GM23338 (cell line): ENCODE measurements at regions not wholly inside any gene's neighbourhood (a gene's known extent, or its start where the extent isn't known, plus 50 kb on each side); places are given as distances from the start of the nearest gene placed in this dataset.

Experiments used
- ATAC-seq: fragments of 200-7000 bp; cut with Tn5 transposase; 3 replicates; pipeline ENCODE4 v1.9.1; 2020
- DNase-seq: peaks from one replicate; pipeline ENCODE4 v3.0.0-alpha.2; 2015; ENCODE audit warnings: low spot score
- H2AFZ ChIP-seq: fragments of 200-600 bp; sonication (generic); 2 replicates; pipeline ENCODE4 v1.8.0; 2016; ENCODE audit warnings: antibody characterized with exemption, mild to moderate bottlenecking, moderate library complexity
- H3F3A ChIP-seq: fragments of 200-600 bp; sonication (generic); replicated peaks from 2 replicates; pipeline ENCODE4 v1.8.0; 2017; ENCODE audit warnings: antibody characterized with exemption, mixed run types, low read depth
- H3K27ac ChIP-seq: fragments of 200-600 bp; sonication (generic); 2 replicates; pipeline ENCODE4 v1.6.1; 2016; ENCODE audit warnings: low read depth
- H3K27me3 ChIP-seq: fragments of 200-600 bp; sonication (generic); 2 replicates; pipeline ENCODE4 v1.8.0; 2016; ENCODE audit warnings: mild to moderate bottlenecking, mixed run types, moderate library complexity; ENCODE audit not compliant: insufficient read depth
- H3K36me3 ChIP-seq: fragments of 200-600 bp; sonication (generic); 2 replicates; pipeline ENCODE4 v1.8.0; 2016; ENCODE audit warnings: mild to moderate bottlenecking; ENCODE audit not compliant: insufficient read depth
- H3K4me1 ChIP-seq: fragments of 200-600 bp; sonication (generic); 2 replicates; pipeline ENCODE4 v1.8.0; 2016; ENCODE audit warnings: mild to moderate bottlenecking, moderate library complexity; ENCODE audit not compliant: insufficient read depth
- H3K4me2 ChIP-seq: fragments of 200-600 bp; sonication (generic); 2 replicates; pipeline ENCODE4 v1.7.1; 2017; ENCODE audit warnings: mixed run types
- H3K4me3 ChIP-seq: fragments of 200-600 bp; sonication (generic); 2 replicates; pipeline ENCODE4 v1.6.1; 2016; ENCODE audit warnings: mixed run types
- H3K79me2 ChIP-seq: fragments of 200-600 bp; sonication (generic); replicated peaks from 2 replicates; pipeline ENCODE4 v1.8.0; 2017; ENCODE audit warnings: mild to moderate bottlenecking; ENCODE audit not compliant: insufficient read depth
- H3K9me2 ChIP-seq: fragments of 200-600 bp; sonication (generic); 2 replicates; pipeline ENCODE4 v1.8.0; 2017; ENCODE audit not compliant: insufficient read depth
- H4K20me1 ChIP-seq: fragments of 200-600 bp; sonication (generic); replicated peaks from 2 replicates; pipeline ENCODE4 v1.8.0; 2017; ENCODE audit warnings: mild to moderate bottlenecking; ENCODE audit not compliant: insufficient read depth
- H3K27ac Mint-ChIP-seq: 2 replicates; pipeline ENCODE4 v1.8.0; 2020; ENCODE audit warnings: inconsistent platforms, mild to moderate bottlenecking, moderate library complexity, mixed read lengths
- H3K27me3 Mint-ChIP-seq: 3 replicates; pipeline ENCODE4 v1.8.0; 2022; ENCODE audit warnings: low read depth, mild to moderate bottlenecking, moderate library complexity, mixed read lengths, inconsistent platforms; ENCODE audit not compliant: insufficient read depth, poor library complexity
- H3K36me3 Mint-ChIP-seq: 3 replicates; pipeline ENCODE4 v1.8.0; 2021; ENCODE audit warnings: low read depth, mild to moderate bottlenecking, inconsistent platforms, moderate library complexity, mixed read lengths
- H3K4me1 Mint-ChIP-seq: 3 replicates; pipeline ENCODE4 v1.8.0; 2020; ENCODE audit warnings: mild to moderate bottlenecking, inconsistent platforms, mixed read lengths
- H3K4me3 Mint-ChIP-seq: 3 replicates; pipeline ENCODE4 v1.8.0; 2021; ENCODE audit warnings: moderate library complexity, mild to moderate bottlenecking, inconsistent platforms, mixed read lengths
- H3K9me3 Mint-ChIP-seq: 3 replicates; pipeline ENCODE4 v1.8.0; 2020; ENCODE audit warnings: moderate library complexity, mild to moderate bottlenecking, inconsistent platforms, mixed read lengths
- CREB1 ChIP-seq: fragments of 250-450 bp; sonication (Bioruptor Pico); IDR thresholded peaks from 2 replicates; pipeline ENCODE4 v1.5.0; 2020; ENCODE audit warnings: low read depth, mild to moderate bottlenecking, moderate library complexity
- JUNB ChIP-seq: IDR thresholded peaks from one replicate; pipeline ENCODE4 v1.6.1; 2016; ENCODE audit warnings: antibody characterized with exemption; ENCODE audit not compliant: unreplicated experiment
- STAT1 ChIP-seq: IDR thresholded peaks from one replicate; pipeline ENCODE4 v1.6.1; 2016; ENCODE audit warnings: antibody characterized with exemption; ENCODE audit not compliant: unreplicated experiment
- TF ChIP-seq, protein P1 (sequence below): fragments of 250-450 bp; sonication (Bioruptor Pico); IDR thresholded peaks from 2 replicates; pipeline ENCODE4 v1.5.0; 2020; ENCODE audit warnings: mild to moderate bottlenecking, moderate library complexity
- TF ChIP-seq, protein P2 (sequence below), 2 experiments: fragments of 200-600 bp in 1 of 2; sonication (generic) in 1 of 2; conservative IDR thresholded peaks; 2 replicates each; pipeline versions ENCODE4 v1.5.1 to v1.6.1; 2016 to 2017; ENCODE audit warnings: antibody characterized with exemption in 2 of 2, low read depth in 2 of 2, mild to moderate bottlenecking in 2 of 2, moderate library complexity in 1 of 2

DNA sequence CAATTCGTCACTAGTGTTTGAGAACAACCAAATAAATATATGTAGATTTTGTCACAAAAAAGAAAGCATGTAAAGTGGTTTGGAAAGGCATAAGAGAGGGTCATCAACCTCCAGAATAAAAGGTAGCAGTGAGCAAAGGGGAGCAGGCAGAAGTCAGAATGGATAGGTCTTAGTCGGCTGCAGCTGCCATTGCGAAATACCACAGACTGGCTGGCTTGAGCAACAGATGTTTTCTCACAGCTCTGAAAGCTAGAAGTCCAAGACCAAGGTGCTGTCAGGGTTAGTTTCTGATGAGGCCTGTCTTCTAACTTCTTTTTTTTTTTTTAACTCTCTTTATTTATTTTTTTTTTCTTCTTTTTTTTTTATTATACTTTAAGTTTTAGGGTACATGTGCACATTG, 208.1 kb upstream of the PIK3R1 start:
- H3K36me3 ChIP-seq, result no peaks in the 10 kb centered on the region
- H4K20me1 ChIP-seq, result no peaks in the 10 kb centered on the region
- TF ChIP-seq, protein P1, sequence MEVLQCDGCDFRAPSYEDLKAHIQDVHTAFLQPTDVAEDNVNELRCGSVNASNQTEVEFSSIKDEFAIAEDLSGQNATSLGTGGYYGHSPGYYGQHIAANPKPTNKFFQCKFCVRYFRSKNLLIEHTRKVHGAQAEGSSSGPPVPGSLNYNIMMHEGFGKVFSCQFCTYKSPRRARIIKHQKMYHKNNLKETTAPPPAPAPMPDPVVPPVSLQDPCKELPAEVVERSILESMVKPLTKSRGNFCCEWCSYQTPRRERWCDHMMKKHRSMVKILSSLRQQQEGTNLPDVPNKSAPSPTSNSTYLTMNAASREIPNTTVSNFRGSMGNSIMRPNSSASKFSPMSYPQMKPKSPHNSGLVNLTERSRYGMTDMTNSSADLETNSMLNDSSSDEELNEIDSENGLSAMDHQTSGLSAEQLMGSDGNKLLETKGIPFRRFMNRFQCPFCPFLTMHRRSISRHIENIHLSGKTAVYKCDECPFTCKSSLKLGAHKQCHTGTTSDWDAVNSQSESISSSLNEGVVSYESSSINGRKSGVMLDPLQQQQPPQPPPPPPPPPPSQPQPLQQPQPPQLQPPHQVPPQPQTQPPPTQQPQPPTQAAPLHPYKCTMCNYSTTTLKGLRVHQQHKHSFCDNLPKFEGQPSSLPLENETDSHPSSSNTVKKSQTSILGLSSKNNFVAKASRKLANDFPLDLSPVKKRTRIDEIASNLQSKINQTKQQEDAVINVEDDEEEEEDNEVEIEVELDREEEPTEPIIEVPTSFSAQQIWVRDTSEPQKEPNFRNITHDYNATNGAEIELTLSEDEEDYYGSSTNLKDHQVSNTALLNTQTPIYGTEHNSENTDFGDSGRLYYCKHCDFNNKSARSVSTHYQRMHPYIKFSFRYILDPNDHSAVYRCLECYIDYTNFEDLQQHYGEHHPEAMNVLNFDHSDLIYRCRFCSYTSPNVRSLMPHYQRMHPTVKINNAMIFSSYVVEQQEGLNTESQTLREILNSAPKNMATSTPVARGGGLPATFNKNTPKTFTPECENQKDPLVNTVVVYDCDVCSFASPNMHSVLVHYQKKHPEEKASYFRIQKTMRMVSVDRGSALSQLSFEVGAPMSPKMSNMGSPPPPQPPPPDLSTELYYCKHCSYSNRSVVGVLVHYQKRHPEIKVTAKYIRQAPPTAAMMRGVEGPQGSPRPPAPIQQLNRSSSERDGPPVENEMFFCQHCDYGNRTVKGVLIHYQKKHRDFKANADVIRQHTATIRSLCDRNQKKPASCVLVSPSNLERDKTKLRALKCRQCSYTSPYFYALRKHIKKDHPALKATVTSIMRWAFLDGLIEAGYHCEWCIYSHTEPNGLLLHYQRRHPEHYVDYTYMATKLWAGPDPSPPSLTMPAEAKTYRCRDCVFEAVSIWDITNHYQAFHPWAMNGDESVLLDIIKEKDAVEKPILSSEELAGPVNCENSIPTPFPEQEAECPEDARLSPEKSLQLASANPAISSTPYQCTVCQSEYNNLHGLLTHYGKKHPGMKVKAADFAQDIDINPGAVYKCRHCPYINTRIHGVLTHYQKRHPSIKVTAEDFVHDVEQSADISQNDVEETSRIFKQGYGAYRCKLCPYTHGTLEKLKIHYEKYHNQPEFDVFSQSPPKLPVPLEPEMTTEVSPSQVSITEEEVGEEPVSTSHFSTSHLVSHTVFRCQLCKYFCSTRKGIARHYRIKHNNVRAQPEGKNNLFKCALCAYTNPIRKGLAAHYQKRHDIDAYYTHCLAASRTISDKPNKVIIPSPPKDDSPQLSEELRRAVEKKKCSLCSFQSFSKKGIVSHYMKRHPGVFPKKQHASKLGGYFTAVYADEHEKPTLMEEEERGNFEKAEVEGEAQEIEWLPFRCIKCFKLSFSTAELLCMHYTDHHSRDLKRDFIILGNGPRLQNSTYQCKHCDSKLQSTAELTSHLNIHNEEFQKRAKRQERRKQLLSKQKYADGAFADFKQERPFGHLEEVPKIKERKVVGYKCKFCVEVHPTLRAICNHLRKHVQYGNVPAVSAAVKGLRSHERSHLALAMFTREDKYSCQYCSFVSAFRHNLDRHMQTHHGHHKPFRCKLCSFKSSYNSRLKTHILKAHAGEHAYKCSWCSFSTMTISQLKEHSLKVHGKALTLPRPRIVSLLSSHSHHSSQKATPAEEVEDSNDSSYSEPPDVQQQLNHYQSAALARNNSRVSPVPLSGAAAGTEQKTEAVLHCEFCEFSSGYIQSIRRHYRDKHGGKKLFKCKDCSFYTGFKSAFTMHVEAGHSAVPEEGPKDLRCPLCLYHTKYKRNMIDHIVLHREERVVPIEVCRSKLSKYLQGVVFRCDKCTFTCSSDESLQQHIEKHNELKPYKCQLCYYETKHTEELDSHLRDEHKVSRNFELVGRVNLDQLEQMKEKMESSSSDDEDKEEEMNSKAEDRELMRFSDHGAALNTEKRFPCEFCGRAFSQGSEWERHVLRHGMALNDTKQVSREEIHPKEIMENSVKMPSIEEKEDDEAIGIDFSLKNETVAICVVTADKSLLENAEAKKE, result no peak
- TF ChIP-seq STAT1, result no peak
- TF ChIP-seq, protein P2, sequence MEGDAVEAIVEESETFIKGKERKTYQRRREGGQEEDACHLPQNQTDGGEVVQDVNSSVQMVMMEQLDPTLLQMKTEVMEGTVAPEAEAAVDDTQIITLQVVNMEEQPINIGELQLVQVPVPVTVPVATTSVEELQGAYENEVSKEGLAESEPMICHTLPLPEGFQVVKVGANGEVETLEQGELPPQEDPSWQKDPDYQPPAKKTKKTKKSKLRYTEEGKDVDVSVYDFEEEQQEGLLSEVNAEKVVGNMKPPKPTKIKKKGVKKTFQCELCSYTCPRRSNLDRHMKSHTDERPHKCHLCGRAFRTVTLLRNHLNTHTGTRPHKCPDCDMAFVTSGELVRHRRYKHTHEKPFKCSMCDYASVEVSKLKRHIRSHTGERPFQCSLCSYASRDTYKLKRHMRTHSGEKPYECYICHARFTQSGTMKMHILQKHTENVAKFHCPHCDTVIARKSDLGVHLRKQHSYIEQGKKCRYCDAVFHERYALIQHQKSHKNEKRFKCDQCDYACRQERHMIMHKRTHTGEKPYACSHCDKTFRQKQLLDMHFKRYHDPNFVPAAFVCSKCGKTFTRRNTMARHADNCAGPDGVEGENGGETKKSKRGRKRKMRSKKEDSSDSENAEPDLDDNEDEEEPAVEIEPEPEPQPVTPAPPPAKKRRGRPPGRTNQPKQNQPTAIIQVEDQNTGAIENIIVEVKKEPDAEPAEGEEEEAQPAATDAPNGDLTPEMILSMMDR (conservative IDR thresholded peaks at IDR 0.05; ENCODE audit: low read depth in 2 of 2), result no peak
- TF ChIP-seq JUNB, result no peak
- TF ChIP-seq CREB1, result no peak
- H3K79me2 ChIP-seq, result no peaks in the 10 kb centered on the region
- no peaks in the 10 kb centered on the region for H3K4me1 ChIP-seq
- no peaks in the 10 kb centered on the region for H3K27me3 ChIP-seq
- Mint-ChIP-seq H3K27ac (no peak overlapping the region), H3K4me3 (no peak overlapping the region), H3K9me3 (no peaks in the 10 kb centered on the region; the same call in 1 of the 3 replicates), H3K36me3 (peaks cover 4% of the 10 kb centered on the region; the same call in 2 of the 3 replicates), H3K4me1 (no peaks in the 10 kb centered on the region), H3K27me3 (peaks cover 3% of the 10 kb centered on the region)
- H3K9me2 ChIP-seq, result 0 out of 2 replicates have a peak, but pooled peaks cover 9% of the 10 kb centered on the region
- H3K4me2 ChIP-seq, result no peak overlapping the region
- no peak for DNase-seq
- ATAC-seq, result no peak
- H3F3A ChIP-seq, result no peaks in the 10 kb centered on the region
- H3K27ac ChIP-seq, result no peak overlapping the region
- H3K4me3 ChIP-seq, result no peak overlapping the region
- H2AFZ ChIP-seq, result no peak overlapping the region
